Central memory CD8-positive, alpha-beta T cell (primary cell): ENCODE measurements at regions not wholly inside any gene's neighbourhood (a gene's known extent, or its start where the extent isn't known, plus 50 kb on each side); places are given as distances from the start of the nearest gene placed in this dataset.

ENCODE experiments used
- ATAC-seq: fragments of 150-1000 bp; cut with Tn5 transposase; replicated peaks from 2 replicates; pipeline ENCODE4 v1.10.0; 2022; ENCODE audit warnings: mild to moderate bottlenecking, moderate FRiP score, moderate number of reproducible peaks; ENCODE audit not compliant: poor library complexity, severe bottlenecking; ENCODE audit errors: extremely low read depth
- DNase-seq, 2 donors: peaks; one replicate each; pipeline ENCODE4 v3.0.0; 2021; ENCODE audit warnings: low spot score in 2 of 2
- H3K27ac Mint-ChIP-seq: one replicate; pipeline ENCODE4 v1.8.0; 2022; ENCODE audit warnings: low read depth, mild to moderate bottlenecking, moderate library complexity, mixed read lengths
- H3K27me3 Mint-ChIP-seq: one replicate; pipeline ENCODE4 v1.8.0; 2022; ENCODE audit warnings: mixed read lengths
- H3K36me3 Mint-ChIP-seq: one replicate; pipeline ENCODE4 v1.8.0; 2022; ENCODE audit warnings: mild to moderate bottlenecking, moderate library complexity, mixed read lengths; ENCODE audit not compliant: insufficient read depth
- H3K4me1 Mint-ChIP-seq: one replicate; pipeline ENCODE4 v1.8.0; 2022; ENCODE audit warnings: mixed read lengths
- H3K4me3 Mint-ChIP-seq: one replicate; pipeline ENCODE4 v1.8.0; 2022; ENCODE audit warnings: mild to moderate bottlenecking, moderate library complexity, mixed read lengths
- H3K9me3 Mint-ChIP-seq: one replicate; pipeline ENCODE4 v1.8.0; 2022; ENCODE audit warnings: mixed read lengths

DNA sequence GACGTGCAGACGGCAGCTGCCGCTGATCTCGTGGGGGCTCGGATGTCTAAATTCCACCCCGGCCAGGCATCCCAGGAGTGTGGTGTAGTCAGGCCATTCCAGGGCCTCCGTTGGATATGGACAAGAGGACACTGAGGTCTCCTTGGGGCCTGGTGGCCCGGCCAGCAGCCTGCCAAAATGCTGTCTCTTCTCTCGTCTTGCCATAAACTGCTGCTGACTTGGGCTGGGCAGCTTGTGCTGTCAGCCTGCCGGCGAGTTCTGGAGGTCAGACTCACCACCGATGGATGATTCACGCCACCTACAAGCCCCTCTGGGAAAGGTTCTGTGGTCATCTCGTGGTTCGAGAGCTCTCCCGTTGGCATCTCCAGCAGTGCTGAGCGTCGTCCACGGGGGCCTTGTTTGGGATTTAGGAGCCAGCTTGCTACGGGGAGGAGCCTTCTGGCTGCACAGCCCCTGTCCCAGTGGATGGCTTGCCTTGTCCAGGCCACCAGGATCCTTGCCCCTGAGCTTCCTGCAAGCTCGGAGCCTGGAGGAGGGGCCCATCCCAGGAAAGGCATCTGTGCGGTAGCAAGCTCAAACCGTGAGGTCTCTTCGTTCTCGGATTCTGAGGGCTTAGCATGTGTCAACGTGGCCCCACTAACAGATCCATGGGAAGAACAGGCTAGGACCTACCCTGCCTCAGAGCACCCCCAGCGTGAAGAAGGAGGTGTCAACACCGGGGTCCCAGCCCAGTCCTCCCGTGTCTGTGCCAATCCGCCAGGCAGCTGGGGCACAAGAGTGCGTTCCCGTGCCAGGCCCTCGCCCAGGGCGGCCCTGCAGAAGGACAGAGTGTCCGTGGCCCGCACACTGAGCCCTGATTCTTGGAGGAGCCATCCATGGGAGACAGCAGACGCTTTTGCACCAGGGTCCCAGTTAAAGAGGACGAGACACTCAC lies 1114.1 kb downstream of the BRD1 start:
- H3K4me1 Mint-ChIP-seq, result no peaks in the 10 kb centered on the region
- no peak overlapping the region for H3K4me3 Mint-ChIP-seq
- peaks cover 7% of the 10 kb centered on the region for H3K9me3 Mint-ChIP-seq
- H3K27ac Mint-ChIP-seq, result no peak overlapping the region
- H3K36me3 Mint-ChIP-seq, result no peaks in the 10 kb centered on the region
- no peak for ATAC-seq
- no peak for DNase-seq
- peaks cover 21% of the 10 kb centered on the region for H3K27me3 Mint-ChIP-seq

- no peak for ATAC-seq
- DNase-seq, result no peak
- Mint-ChIP-seq H3K27me3 (peaks cover 16% of the 10 kb centered on the region), H3K36me3 (no peaks in the 10 kb centered on the region), H3K27ac (no peak overlapping the region), H3K9me3 (peaks cover 7% of the 10 kb centered on the region), H3K4me3 (no peak overlapping the region), H3K4me1 (no peaks in the 10 kb centered on the region)
These were observed 1115.0 kb downstream of the BRD1 start for GRCh38 chr22:48712558-48713271.

GRCh38 chr22:48711669-48712068 lies 1116.0 kb downstream of the BRD1 start:
- DNase-seq (no peak), ATAC-seq (no peak)
- Mint-ChIP-seq H3K27me3 (peaks cover 5% of the 10 kb centered on the region), H3K27ac (no peak overlapping the region), H3K4me1 (no peaks in the 10 kb centered on the region), H3K36me3 (no peaks in the 10 kb centered on the region), H3K9me3 (peaks cover 5% of the 10 kb centered on the region), H3K4me3 (no peak overlapping the region)

DNA sequence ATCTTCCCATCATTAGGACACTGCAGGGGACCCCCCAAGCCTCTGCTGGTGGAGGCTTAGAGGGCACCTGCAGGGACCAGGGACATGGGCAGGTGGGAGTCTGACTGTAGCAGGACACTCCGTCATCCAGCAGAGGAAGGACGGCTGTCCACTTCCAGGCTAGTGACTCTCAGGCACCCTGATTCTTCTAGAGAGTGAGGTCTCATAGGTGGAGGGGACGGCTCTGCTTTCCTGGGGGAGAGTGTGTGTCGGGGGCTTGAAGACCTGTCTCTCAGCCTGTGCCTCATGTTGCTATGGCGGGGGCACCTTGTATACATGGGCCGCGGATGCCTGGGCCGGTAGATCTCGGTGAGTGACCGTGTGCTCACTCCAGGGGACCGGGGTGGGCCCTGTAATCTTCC lies 1116.6 kb downstream of the BRD1 start:
- no peaks in the 10 kb centered on the region for H3K4me1 Mint-ChIP-seq
- ATAC-seq (no peak), DNase-seq (no peak)
- H3K9me3 Mint-ChIP-seq, result no peaks in the 10 kb centered on the region
- no peaks in the 10 kb centered on the region for H3K36me3 Mint-ChIP-seq
- H3K27ac Mint-ChIP-seq, result no peak overlapping the region
- H3K4me3 Mint-ChIP-seq, result no peak overlapping the region
- H3K27me3 Mint-ChIP-seq, result no peaks in the 10 kb centered on the region

DNA sequence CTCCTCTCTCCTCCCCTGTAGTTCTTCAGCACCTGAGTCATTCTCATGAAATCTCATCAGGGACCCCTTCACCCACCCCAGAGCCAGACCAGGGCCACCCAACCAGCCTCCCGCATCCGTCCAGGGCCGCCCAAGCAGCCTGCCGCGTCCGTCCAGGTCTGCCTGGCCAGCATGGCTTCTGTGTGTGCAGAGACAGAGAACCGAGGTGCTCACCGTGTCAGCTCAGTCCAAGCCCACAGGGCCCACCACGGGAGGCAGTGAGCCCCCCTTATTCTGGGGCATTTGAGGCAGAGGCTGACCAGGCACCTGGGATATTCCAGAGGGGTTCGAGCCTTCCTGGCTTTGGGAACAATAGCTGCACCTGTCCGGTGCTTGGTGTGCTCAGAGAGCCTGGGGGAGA lies 1117.3 kb downstream of the BRD1 start:
- Mint-ChIP-seq H3K27ac (no peak overlapping the region), H3K36me3 (no peaks in the 10 kb centered on the region)

GRCh38 chr22:48709976-48710375 lies 1117.7 kb downstream of the BRD1 start:
- H3K27me3 Mint-ChIP-seq, result no peaks in the 10 kb centered on the region
- H3K4me3 Mint-ChIP-seq, result no peak overlapping the region
- no peak for ATAC-seq
- no peaks in the 10 kb centered on the region for H3K4me1 Mint-ChIP-seq
- H3K27ac Mint-ChIP-seq, result no peak overlapping the region
- H3K9me3 Mint-ChIP-seq, result no peaks in the 10 kb centered on the region
- DNase-seq, result no peak
- H3K36me3 Mint-ChIP-seq, result no peaks in the 10 kb centered on the region

More for the DNA sequence above, 1117.3 kb downstream of the BRD1 start:
- no peak for ATAC-seq
- H3K4me3 Mint-ChIP-seq, result no peak overlapping the region
- H3K9me3 Mint-ChIP-seq, result no peaks in the 10 kb centered on the region
- H3K4me1 Mint-ChIP-seq, result no peaks in the 10 kb centered on the region
- H3K27me3 Mint-ChIP-seq, result no peaks in the 10 kb centered on the region
- no peak for DNase-seq

DNA sequence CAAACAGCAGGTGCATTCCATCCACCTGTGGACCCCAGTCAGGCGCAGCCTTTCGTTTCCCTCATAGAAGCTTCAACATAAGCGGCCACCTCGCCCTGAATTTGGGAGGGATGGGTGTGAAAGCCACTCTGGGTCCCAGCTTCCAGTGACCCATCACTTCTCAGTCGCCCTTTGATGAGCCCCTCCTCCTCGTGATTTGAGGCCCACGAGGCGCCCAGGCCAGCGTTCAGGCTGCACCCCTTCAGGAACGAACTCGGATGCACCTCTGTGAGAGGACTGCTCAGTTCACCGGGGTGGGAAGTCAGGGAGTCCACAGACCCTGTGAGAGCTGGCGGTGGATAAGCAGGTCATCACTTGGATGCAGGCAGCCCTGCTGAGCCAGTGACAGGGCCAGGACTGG lies 1118.2 kb downstream of the BRD1 start:
- no peak for DNase-seq
- Mint-ChIP-seq H3K36me3 (no peaks in the 10 kb centered on the region), H3K4me3 (no peak overlapping the region), H3K27me3 (no peaks in the 10 kb centered on the region), H3K27ac (no peak overlapping the region), H3K4me1 (no peaks in the 10 kb centered on the region), H3K9me3 (no peaks in the 10 kb centered on the region)
- ATAC-seq, result no peak

DNA sequence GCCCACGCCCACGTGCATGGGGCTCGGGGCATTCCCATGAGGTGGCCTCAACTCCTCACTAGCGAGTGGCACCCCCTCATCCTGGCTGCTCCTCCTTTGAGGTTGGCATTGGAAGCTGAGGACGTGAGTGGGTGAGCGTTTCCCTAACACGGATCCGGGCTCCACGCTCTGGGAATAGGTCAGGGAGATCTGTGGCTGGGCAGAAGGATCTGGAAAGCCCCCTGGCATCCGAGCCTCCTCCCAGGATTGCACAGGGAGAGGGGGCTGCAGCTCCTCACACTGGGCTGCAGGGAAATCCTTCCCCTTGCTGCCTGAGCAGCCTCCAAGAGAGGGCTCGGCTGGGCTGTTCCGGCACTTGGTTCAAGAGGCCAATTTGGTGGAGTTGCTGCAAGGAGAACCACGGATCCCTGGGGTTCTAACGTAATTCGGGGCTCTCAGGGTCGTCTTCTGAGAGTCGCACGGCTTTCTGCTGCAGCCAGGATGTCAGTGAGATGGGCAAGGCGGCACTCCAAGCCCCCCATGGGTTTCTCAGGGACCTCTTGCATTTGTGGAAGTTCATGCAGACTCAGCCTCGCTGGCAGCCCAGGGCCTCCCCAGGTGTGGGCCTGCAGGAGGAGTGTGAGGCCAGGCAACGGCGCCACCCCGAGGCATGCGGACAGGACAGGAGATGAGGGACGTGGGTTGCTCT lies 1119.0 kb downstream of the BRD1 start:
- no peak for DNase-seq
- no peaks in the 10 kb centered on the region for H3K36me3 Mint-ChIP-seq
- H3K4me1 Mint-ChIP-seq, result no peaks in the 10 kb centered on the region
- H3K27me3 Mint-ChIP-seq, result no peaks in the 10 kb centered on the region
- ATAC-seq, result no peak
- no peak overlapping the region for H3K27ac Mint-ChIP-seq
- H3K9me3 Mint-ChIP-seq, result no peaks in the 10 kb centered on the region
- no peak overlapping the region for H3K4me3 Mint-ChIP-seq

- DNase-seq (no peak), ATAC-seq (no peak)
- Mint-ChIP-seq H3K27ac (no peak overlapping the region), H3K36me3 (no peaks in the 10 kb centered on the region), H3K4me1 (no peaks in the 10 kb centered on the region), H3K4me3 (no peak overlapping the region), H3K9me3 (no peaks in the 10 kb centered on the region), H3K27me3 (no peaks in the 10 kb centered on the region)
These were observed 1119.7 kb downstream of the BRD1 start for GRCh38 chr22:48707763-48708557.

GRCh38 chr22:48706934-48707762 lies 1120.5 kb downstream of the BRD1 start:
- Mint-ChIP-seq H3K4me1 (no peaks in the 10 kb centered on the region), H3K4me3 (no peak overlapping the region), H3K36me3 (no peaks in the 10 kb centered on the region), H3K9me3 (no peaks in the 10 kb centered on the region), H3K27me3 (no peaks in the 10 kb centered on the region), H3K27ac (no peak overlapping the region)
- DNase-seq (no peak), ATAC-seq (no peak)

DNA sequence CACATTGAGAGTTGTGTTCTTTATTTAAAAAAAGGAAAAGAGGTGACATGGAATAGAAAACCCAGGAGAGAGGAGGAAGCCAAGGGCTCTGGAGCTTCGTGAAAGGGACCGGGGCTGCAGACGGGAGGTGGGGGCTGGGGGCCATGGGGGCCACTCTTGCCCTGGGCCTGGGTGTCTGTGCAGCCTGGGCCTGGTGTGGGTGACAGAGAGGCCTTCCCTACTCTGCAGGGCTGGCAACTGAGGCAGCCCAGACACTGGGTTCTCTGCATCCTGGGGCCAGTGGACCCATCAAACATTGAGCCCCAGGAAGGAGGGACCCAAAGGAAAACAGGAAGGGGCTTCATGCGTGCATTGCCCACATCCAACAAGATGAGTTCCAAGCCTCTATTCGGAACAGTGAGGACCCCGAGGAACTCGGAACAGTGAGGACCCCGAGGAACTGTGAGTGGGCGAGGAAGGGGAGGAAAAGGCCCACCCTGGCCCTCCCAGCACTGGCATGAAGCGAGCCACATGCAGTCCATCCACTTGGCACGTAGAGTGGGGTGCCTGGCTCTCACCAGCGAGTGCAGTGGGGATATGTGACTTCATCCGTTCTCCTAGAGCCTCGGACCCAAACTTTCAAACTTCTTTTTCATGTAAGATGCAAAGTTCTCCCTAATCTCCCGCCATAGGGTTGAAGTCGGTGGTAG lies 1121.6 kb downstream of the BRD1 start:
- no peak for DNase-seq
- no peaks in the 10 kb centered on the region for H3K27me3 Mint-ChIP-seq
- H3K4me1 Mint-ChIP-seq, result no peaks in the 10 kb centered on the region
- H3K27ac Mint-ChIP-seq, result no peak overlapping the region
- H3K4me3 Mint-ChIP-seq, result no peak overlapping the region
- no peaks in the 10 kb centered on the region for H3K9me3 Mint-ChIP-seq
- no peak for ATAC-seq
- no peaks in the 10 kb centered on the region for H3K36me3 Mint-ChIP-seq
